ENCODE measurements at regions not wholly inside any gene's neighbourhood (a gene's known extent, or its start where the extent isn't known, plus 50 kb on each side); places are given as distances from the start of the nearest gene placed in this dataset.

GRCh38 chr2:168380500-168380899 lies 75.6 kb upstream of the CERS6 start:
- no peak for FAIRE-seq

- FAIRE-seq: no peak
Observed at GRCh38 chr2:168392024-168392423, 64.0 kb upstream of the CERS6 start.

GRCh38 chr2:168392797-168393196 lies 63.3 kb upstream of the CERS6 start:
- no peak for FAIRE-seq

GRCh38 chr2:168394262-168394661 lies 61.8 kb upstream of the CERS6 start:
- no peak for FAIRE-seq

GRCh38 chr2:168396131-168396530 lies 59.9 kb upstream of the CERS6 start:
- FAIRE-seq: no peak

GRCh38 chr2:168397629-168398028 lies 58.4 kb upstream of the CERS6 start:
- no peak for FAIRE-seq

- FAIRE-seq: no peak
Observed at GRCh38 chr2:168401048-168401556, 55.0 kb upstream of the CERS6 start.

GRCh38 chr2:168401771-168402170 lies 54.3 kb upstream of the CERS6 start:
- FAIRE-seq: no peak

GRCh38 chr2:168402531-168402930 lies 53.5 kb upstream of the CERS6 start:
- no peak for FAIRE-seq

GRCh38 chr2:168403736-168404135 lies 52.3 kb upstream of the CERS6 start:
- FAIRE-seq: no peak

- FAIRE-seq: no peak
Observed at GRCh38 chr2:168404764-168405163, 51.3 kb upstream of the CERS6 start.

All from G401.6 (cell line).